HG03039 (cell line): ENCODE measurements at regions not wholly inside any gene's neighbourhood (a gene's known extent, or its start where the extent isn't known, plus 50 kb on each side); places are given as distances from the start of the nearest gene placed in this dataset.

Experiments used
- ATAC-seq: cut with Tn5 transposase; IDR thresholded peaks from one replicate; pipeline ENCODE4 v1.9.1; 2021; ENCODE audit warnings: mild to moderate bottlenecking, moderate library complexity; ENCODE audit not compliant: unreplicated experiment

DNA sequence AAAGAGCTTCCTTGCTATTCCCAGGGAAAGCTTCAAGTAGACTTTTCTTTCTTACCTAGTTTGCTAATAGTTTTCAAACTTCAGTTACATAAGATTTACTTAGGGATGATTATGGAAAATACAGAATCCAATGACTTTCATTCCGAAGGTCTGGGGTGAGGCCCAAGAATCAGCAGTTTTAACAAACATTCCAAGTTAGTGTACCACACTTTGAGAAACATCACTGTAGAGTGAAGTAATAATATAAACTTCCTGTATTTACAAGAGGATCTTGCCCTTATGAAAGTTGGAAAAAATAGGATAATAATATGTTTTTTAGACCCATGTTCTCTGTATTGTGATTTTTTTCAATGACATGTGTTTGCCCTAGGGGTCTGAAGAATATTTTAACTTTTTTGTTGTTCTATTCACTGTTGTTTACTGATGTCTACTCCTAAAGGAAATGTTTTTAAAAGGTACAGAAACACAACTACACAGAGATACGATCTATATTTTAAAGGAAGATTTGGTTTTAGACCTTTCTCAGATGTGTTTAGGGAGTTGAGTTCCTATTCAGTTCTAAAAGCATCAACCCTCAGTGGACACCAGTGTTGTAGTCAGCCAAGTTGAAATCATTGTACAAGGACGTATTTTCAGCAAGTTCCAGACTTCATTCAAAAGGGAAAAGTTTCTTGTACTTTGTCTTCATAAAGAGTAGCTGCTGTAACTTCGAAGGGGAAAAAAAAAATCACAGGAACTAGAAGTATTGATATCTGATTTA lies 295.8 kb upstream of the SLC7A11 start:
- no peak for ATAC-seq

DNA sequence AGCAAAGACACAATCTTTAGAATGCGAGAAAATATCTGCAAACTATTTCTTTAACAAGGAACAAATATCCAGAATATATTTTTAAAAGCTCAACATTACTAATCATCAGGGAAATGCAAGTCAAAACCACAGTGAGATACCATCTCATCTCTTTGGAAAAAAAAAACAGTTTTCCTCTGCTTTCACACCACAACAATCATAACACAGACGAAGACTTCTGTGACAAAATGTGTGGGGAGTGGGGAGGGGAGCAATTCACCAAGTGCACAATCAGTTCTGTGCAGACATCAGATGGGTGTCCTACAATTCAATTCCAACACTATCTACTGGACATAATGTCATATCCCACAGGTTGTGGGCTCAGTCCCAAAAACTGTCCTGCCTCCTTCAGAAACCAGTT lies 293.2 kb upstream of the SLC7A11 start:
- ATAC-seq: no peak

DNA sequence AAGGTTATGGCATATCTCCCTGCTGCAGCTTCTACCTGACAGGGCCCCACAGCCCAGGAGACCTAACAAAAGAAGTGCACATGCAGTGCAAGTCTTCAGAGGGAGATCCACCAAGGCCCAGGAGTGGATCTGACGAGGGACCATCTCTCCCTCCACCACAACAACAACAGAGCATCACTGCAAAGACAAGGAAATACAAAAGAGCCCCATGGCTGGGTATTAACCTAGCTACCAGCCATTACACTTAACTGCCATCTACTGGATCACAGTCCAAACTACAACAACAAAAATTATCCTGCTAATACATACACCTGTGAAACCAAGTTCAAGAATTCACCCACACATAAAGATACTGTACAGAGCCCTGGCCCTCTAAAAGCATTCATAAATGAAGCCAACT lies 280.2 kb upstream of the SLC7A11 start:
- peak; percentile 54 for ATAC-seq

DNA sequence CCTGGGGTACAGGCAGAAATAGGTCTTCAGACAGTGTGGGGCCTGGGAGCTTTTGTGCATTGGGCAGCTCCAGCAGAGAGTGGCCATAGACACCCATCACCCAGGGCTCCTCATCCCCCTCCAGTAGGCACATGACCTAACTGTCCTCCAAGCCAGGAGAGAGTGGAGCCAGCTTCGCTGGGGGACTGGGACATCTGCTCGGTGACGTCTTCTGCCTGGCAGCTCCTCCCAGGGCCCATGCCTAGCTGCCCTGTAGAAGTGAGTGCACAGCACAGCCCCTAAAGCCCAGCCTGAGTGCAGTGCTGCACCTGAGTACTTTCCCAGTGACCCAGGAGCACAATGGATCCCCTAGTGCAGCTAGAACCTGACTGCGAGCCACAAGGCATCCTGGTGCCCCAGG lies 279.7 kb upstream of the SLC7A11 start:
- peak; percentile 12 for ATAC-seq

- no peak for ATAC-seq
Observed at GRCh38 chr4:138519436-138519835, 277.3 kb upstream of the SLC7A11 start.

DNA sequence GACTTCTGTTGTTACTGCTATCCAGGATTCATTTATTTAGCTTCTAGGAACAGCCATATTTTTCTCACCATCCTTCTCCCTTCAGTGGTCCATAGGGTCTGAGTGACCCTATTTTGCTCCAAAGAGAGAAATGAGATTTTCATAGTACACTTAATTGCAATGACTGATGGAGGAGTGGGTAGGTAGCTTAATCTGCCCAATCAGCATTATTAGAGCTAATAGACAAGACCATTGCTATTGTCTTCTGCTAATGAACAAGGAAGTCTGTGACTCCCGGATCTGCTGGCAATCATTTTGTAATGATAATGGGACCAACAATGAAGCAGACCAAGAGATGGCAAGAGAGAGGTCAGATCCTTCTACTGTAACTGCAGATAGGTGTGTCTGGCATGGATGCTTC lies 271.4 kb upstream of the SLC7A11 start:
- ATAC-seq: no peak

DNA sequence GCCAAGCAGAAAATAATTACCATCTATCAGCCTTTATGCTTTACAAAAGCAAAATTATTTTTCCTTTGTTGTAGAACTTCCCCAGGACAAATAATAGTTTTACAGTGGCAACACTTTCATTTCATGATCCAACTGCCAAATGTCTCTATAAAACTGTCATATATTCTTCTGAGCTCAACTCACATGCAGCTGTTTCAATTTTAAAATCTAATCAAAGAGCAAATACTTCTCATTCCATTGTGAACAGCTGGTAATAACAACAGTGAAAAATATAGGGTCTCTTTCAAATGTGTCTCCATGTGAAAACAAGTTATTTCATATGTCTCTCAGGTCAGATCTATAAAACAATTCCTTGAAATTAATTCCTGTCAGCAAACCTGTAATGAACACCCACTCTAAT lies 270.6 kb upstream of the SLC7A11 start:
- no peak for ATAC-seq

GRCh38 chr4:138510053-138510452 lies 267.9 kb upstream of the SLC7A11 start:
- ATAC-seq: no peak

DNA sequence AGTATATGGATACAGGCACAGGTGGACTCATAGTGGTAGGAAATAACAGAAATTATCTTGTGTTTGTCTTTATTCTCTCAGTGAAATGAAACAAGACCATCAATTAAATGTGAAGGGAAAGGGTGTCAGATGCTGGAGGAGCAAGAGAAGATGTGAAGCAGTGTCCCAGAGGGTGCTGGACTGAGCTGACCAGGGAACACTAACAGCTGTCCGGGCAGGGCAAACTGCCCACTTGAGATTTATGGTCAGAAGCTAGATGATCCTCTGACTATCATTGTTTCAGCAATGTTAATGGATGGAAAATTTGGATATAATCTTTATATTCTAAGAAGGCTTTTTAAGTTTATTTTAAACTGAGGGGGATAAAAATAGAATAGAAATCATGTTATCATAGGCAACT lies 267.2 kb upstream of the SLC7A11 start:
- no peak for ATAC-seq

DNA sequence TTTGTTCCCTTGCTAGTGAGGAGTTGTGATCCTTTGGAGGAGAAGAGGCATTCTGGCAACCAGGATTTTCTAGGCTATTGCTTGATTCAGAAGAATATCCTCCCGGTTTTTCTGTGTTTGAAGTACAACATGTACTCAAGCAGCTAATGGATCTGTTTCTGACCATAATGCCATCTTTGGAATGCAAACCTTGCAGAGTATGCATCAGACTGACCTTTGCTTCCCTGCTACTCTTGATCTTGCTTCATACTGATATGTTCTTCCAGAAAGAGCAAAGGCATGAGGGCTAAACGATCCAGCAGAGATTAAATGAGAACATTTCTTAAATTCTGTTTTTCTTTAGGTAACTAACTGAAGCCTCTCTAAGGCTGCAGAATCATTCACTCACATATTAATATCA lies 265.4 kb upstream of the SLC7A11 start:
- no peak for ATAC-seq

- no peak for ATAC-seq
Observed at GRCh38 chr4:138501614-138502013, 259.5 kb upstream of the SLC7A11 start.

DNA sequence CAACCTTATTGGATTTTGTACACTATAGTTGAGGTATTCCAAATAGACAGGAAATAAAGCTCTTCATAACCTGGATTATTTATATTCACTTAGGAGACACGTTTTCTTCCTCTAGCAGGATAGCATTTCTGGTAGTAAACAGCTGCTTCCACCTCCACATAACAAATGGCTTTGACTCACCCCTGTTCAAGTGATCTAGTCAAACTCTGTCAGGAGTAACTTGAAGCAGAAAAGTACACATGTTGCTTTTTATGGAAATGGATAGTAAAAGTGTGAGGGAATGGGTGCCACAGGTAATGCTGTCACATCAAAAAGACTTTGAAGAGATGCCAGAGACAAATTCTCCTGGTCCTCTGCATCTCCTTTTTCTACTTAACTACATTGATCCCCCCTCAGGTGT lies 258.7 kb upstream of the SLC7A11 start:
- no peak for ATAC-seq

DNA sequence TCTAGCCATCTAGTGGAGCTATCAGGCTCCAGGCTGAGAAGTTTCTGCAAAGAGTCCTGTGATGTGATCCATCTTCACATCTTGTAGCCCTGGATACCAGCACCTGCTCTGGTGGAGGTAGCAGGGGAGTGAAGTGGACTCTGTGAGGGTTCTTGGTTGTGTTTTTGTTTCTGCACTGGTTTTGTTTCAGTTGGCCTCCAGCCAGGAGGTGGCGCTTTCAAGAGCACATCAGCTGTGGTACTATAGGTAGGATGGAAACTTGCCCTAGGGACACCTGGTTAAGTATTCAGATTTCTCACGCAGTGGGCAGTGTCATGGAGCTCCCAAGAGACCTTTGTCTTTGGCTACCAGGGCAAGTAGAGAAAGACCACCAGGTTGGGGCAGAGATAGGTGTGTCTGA lies 257.5 kb upstream of the SLC7A11 start:
- no peak for ATAC-seq

GRCh38 chr4:138494931-138495330 lies 252.8 kb upstream of the SLC7A11 start:
- no peak for ATAC-seq

- no peak for ATAC-seq
Observed at GRCh38 chr4:138494116-138494515, 252.0 kb upstream of the SLC7A11 start.

- ATAC-seq: no peak
Observed at GRCh38 chr4:138492176-138492575, 250.0 kb upstream of the SLC7A11 start.

GRCh38 chr4:138488533-138488932 lies 246.4 kb upstream of the SLC7A11 start:
- ATAC-seq: no peak

DNA sequence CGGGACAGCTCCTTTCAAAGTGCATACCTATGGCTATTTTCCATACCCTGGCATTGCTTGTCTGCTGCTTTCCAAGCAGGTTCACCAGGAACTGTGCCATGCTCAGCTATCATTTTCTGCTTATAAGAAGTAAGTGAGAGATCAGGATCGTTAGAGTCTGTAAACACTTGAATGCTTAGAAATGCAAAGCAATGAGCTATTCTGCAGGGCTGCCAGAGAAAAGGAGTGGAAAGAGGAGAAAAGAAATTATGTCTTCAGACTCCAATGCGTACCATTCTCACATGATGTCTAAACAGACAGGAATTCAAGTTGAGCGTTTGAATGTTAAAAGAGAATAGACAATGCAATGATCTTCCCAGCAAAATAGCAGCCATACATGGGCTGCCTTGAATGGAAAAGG lies 245.5 kb upstream of the SLC7A11 start:
- no peak for ATAC-seq

GRCh38 chr4:138487230-138487629 lies 245.1 kb upstream of the SLC7A11 start:
- ATAC-seq: no peak

- ATAC-seq: no peak
Observed at GRCh38 chr4:138485498-138485897, 243.3 kb upstream of the SLC7A11 start.

DNA sequence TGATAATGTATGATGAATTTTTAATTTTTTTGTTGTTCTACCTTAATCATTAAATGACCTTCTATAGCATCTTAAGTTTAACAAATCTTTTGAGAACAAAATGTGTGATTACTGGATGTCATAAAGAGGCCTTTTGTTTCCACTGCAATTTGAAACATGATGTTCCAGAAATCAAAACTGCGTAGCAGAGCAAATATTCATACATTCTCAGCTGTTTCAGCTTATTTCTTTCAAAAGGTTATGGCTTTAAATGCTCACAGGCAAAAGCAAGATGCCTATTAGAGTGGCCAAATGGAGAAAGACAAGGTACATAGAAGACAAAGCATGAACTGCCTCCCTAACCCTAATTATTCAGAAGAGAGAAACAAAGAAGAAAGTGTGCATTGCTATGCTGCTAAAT lies 233.0 kb upstream of the SLC7A11 start:
- ATAC-seq: no peak

DNA sequence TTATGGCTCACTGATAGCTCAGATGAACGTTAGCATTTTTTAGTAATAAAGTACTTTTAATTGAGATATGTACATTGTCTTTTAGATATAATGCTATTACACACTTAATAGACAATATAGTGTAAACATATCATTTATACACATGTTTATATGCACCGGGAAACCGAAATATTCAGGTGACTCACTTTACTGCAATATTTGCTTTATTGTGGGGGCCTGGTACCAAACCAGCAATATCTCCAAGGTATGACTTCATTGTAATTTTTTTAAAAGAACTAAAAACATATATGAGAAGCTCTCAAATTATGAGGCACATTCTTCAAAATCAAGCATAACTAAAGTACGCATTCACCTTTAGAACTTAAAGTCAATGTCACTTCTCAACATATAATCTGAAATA lies 231.2 kb upstream of the SLC7A11 start:
- ATAC-seq: no peak
